SK-N-SH (cell line): ENCODE measurements at regions not wholly inside any gene's neighbourhood (a gene's known extent, or its start where the extent isn't known, plus 50 kb on each side); places are given as distances from the start of the nearest gene placed in this dataset.

Experiments
- CTCF ChIP-seq: fragments of 200-600 bp; sonication (generic); IDR thresholded peaks from 2 replicates; pipeline ENCODE4 v1.6.1; 2017; ENCODE audit warnings: antibody characterized with exemption, mild to moderate bottlenecking, moderate library complexity
- EP300 ChIP-seq, 2 experiments: IDR thresholded peaks; 2 replicates each; pipeline versions ENCODE4 v1.4.0 to v1.6.1; 2012; ENCODE audit warnings: borderline replicate concordance in 1 of 2, low read depth in 1 of 2, low read length in 1 of 2
- MAX ChIP-seq: IDR thresholded peaks from 2 replicates; pipeline ENCODE4 v1.4.0; 2012; ENCODE audit warnings: low read depth
- POLR2AphosphoS5 ChIP-seq: IDR thresholded peaks from 2 replicates; pipeline ENCODE4 v1.6.1; 2012; ENCODE audit warnings: low read depth, low read length
- RCOR1 ChIP-seq: fragments of 150-350 bp; IDR thresholded peaks from 2 replicates; pipeline ENCODE4 v1.6.1; 2017; ENCODE audit warnings: antibody characterized with exemption, low read length
- RFX5 ChIP-seq: IDR thresholded peaks from 2 replicates; pipeline ENCODE4 v1.6.1; 2012; ENCODE audit warnings: mild to moderate bottlenecking, improper control_type of control experiment, low read length
- TAF1 ChIP-seq: IDR thresholded peaks from 2 replicates; pipeline ENCODE4 v1.6.1; 2012; ENCODE audit warnings: low read depth, mild to moderate bottlenecking, low read length, moderate library complexity, borderline replicate concordance
- USF2 ChIP-seq: fragments of 150-350 bp; IDR thresholded peaks from 2 replicates; pipeline ENCODE4 v1.6.1; 2017; ENCODE audit warnings: antibody characterized with exemption, low read length, low read depth, borderline replicate concordance
- TF ChIP-seq, protein P1 (sequence below): IDR thresholded peaks from 2 replicates; pipeline ENCODE4 v1.4.0; 2012; ENCODE audit warnings: low read depth, borderline replicate concordance
- TF ChIP-seq, protein P2 (sequence below): IDR thresholded peaks from 2 replicates; pipeline ENCODE4 v1.6.1; 2012; ENCODE audit warnings: mild to moderate bottlenecking, low read depth, low read length, moderate library complexity

DNA sequence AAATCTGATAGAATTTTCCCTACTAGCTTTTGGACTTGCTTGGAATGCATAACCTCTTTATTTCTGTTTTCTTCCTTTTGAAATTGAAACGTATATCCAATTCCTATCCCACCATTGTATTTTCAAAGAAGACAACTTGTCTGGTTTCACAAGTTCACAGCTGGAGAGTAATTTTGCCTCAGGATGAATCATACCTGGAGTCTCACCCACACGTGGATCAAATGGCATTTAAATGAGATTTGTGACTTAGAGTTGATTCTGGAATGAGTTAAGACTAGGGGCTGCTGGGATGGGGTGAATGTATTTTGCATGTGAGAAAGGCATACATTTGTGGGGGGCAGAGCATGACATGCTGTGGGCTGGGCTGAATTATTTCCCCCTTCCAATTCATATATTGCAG lies 516.5 kb upstream of the MGAT4C start:
- TF ChIP-seq CTCF (no peak), RFX5 (no peak), MAX (no peak), POLR2AphosphoS5 (no peak), TAF1 (no peak), USF2 (no peak), EP300 (IDR thresholded peaks at IDR 0.05; ENCODE audit: borderline replicate concordance in 1 of 2, low read depth in 1 of 2, low read length in 1 of 2) (no peak), RCOR1 (no peak)
- TF ChIP-seq, protein P1, sequence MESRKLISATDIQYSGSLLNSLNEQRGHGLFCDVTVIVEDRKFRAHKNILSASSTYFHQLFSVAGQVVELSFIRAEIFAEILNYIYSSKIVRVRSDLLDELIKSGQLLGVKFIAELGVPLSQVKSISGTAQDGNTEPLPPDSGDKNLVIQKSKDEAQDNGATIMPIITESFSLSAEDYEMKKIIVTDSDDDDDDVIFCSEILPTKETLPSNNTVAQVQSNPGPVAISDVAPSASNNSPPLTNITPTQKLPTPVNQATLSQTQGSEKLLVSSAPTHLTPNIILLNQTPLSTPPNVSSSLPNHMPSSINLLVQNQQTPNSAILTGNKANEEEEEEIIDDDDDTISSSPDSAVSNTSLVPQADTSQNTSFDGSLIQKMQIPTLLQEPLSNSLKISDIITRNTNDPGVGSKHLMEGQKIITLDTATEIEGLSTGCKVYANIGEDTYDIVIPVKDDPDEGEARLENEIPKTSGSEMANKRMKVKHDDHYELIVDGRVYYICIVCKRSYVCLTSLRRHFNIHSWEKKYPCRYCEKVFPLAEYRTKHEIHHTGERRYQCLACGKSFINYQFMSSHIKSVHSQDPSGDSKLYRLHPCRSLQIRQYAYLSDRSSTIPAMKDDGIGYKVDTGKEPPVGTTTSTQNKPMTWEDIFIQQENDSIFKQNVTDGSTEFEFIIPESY, result no peak
- TF ChIP-seq, protein P2, sequence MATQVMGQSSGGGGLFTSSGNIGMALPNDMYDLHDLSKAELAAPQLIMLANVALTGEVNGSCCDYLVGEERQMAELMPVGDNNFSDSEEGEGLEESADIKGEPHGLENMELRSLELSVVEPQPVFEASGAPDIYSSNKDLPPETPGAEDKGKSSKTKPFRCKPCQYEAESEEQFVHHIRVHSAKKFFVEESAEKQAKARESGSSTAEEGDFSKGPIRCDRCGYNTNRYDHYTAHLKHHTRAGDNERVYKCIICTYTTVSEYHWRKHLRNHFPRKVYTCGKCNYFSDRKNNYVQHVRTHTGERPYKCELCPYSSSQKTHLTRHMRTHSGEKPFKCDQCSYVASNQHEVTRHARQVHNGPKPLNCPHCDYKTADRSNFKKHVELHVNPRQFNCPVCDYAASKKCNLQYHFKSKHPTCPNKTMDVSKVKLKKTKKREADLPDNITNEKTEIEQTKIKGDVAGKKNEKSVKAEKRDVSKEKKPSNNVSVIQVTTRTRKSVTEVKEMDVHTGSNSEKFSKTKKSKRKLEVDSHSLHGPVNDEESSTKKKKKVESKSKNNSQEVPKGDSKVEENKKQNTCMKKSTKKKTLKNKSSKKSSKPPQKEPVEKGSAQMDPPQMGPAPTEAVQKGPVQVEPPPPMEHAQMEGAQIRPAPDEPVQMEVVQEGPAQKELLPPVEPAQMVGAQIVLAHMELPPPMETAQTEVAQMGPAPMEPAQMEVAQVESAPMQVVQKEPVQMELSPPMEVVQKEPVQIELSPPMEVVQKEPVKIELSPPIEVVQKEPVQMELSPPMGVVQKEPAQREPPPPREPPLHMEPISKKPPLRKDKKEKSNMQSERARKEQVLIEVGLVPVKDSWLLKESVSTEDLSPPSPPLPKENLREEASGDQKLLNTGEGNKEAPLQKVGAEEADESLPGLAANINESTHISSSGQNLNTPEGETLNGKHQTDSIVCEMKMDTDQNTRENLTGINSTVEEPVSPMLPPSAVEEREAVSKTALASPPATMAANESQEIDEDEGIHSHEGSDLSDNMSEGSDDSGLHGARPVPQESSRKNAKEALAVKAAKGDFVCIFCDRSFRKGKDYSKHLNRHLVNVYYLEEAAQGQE, result no peak
